GM19467 (cell line): ENCODE measurements at regions not wholly inside any gene's neighbourhood (a gene's known extent, or its start where the extent isn't known, plus 50 kb on each side); places are given as distances from the start of the nearest gene placed in this dataset.
"Not testable (repeated sequence)": the region's sequence is repeated elsewhere in the genome, so short reads cannot be mapped to it uniquely, and the experiment has no call there.

Source experiments
- ATAC-seq: cut with Tn5 transposase; IDR thresholded peaks from one replicate; pipeline ENCODE4 v1.9.1; 2021; ENCODE audit warnings: mild to moderate bottlenecking, moderate library complexity; ENCODE audit not compliant: unreplicated experiment

- no peak for ATAC-seq
Observed at GRCh38 chr3:181279239-181279565, 289.7 kb upstream of the DNAJC19 start.

DNA sequence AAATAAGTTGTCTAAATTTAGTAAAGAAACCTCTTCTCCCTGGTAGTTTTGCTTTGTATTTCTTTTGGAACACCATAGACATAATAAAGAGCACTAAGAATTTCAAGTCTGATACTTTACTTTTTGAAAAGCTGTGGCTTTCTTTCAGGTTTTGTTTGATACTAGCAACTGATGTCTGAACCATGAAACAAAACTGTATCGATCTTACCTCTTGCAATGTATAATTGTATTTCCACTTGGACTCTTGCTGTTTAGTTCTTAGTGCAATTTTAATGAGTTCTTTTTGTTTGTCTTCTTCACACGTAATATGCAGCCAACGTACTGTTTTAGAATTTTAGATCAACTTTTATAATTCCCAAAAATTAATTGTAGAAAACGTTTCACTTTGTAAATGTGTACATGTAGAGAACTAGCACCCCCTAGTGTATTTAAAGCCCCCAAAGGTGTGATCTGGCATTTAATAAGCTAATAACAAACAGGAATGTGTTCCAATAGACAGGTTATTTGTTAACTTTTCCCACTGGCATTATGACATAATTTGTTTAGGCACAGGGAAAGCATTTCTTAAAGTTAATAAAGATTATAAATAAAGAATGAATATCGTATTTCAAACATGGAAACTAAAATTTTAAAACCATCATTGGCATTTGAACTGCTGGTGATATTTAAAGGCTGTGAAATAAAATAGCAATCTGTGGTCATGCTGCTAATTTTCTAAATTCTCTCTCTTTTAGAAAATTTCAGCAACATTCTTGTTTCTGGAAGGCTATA lies 289.1 kb upstream of the DNAJC19 start:
- ATAC-seq: no peak

DNA sequence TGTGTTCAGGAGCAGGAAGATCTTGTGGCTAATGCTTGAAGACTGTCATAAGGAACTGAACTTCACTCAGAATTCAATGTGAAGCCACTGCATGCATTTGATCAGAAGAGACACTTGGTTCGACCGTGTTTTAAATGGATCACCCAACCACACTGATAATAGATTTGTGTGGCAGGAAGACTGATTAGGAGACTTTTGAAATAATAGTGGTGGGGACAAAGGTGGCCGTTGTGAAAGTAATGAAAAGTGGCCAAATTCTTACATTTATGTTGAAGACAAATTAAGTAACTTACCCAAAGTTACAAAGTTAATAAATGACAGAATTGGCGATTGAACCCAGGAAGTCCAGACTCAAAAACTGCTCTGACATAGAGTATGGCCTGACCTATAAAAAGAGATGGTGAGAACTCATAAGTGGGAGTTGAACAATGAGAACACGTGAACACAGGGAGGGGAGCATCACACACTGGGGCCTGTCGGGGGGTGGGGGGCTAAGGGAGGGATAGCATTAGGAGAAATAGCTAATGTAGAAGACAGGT lies 286.9 kb upstream of the DNAJC19 start:
- ATAC-seq: no peak

DNA sequence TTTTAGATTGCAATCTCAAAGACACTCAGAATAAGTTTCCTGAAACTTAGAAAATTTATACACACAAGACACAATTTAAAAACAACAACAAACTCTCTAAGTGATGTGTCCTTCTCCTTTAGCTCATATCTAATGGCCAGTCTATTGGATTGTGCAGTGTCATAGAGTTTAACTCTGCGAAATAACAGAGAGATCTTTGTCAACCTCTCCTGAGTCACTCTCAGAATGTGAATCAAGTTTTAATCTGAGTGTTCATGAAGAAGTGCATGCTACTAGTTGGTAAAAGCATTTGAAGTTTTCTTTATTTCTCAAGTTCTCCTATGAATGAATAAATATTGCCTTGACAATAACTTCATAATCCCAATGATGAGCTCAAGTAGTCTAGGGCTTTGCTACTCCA lies 284.5 kb upstream of the DNAJC19 start:
- no peak for ATAC-seq

DNA sequence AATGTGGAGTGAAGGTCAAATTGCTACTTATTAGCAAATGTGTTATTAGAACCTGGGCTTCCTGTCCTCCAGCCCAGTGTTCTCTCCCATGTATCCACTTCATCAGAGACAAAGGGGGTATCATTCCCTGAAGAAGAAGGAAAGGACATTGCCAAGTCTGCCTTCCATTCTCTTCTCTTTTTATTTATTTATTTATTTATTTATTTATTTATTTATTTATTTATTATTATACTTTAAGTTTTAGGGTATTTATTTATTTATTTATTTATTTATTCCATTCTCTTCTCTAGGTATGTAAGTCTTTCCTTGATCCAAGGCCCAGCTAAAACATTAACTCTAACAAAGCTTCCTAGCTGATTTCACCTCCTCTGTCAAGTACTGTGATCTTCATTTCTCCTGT lies 277.8 kb upstream of the DNAJC19 start:
- no peak for ATAC-seq

DNA sequence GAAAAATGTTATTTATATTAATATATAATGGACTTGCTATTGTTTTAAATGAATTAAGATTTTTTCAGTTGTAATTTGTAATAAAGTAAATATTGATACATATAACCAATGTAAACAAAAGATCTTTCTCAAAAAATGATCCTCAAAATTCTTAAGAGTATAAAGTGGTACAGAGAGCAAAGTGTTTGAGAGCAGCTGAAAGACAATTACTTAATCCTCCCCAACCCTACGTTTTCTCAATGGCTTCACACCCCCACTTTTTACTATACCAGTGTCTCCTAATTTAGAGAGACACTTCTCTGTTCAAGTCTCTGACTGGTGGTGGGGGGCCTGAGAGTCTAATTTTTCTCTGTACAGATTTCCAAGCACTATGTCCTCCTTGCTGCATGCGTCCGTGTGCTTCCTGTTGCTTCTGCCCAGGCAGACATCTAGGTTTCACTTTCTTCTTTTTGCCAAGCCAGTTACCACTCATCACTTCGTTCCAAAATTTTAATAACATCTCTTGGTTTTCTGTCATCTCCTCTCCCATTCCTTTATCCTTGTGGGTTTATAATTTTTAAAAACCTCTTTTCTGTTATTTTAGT lies 276.3 kb upstream of the DNAJC19 start:
- ATAC-seq: peak; percentile 78

- ATAC-seq: no peak
Observed at GRCh38 chr3:181264486-181264885, 274.9 kb upstream of the DNAJC19 start.

DNA sequence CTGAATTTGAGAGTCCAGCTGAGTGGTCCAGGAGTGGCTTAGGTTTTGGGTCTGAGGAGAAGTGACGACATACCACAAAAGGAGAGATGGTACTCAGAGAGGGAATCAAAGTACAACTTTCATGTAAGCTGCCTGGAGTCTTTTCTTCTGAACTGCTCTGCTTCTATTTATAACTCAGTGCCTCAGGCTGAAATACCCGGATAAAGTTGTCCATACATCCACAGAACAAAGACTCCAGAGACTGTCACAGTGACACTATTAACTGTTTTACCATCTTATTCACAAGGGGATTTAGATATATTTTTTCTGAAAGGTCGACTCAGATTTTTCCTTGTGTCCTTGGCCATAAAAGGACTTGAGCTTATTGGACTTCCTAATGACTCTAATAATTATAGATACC lies 264.3 kb upstream of the DNAJC19 start:
- no peak for ATAC-seq

DNA sequence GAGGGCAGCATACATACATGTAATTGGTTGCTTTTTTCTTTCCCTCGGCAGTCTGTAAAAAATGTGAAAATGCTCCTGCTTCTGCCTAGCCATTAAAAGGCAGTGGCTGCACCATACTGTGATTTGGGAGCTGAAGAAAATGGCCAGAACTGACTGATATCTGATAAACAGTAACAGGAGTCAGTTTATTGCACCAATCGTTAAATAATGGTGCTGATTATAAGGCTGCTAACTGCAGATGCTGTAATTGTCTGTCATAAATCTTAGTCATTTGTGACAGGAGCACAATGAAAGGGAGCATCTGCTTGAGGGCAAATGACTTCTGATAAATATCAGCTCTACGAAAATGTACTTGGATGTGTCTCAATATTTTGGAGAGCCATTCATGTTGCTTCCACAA lies 263.1 kb upstream of the DNAJC19 start:
- ATAC-seq: no peak

DNA sequence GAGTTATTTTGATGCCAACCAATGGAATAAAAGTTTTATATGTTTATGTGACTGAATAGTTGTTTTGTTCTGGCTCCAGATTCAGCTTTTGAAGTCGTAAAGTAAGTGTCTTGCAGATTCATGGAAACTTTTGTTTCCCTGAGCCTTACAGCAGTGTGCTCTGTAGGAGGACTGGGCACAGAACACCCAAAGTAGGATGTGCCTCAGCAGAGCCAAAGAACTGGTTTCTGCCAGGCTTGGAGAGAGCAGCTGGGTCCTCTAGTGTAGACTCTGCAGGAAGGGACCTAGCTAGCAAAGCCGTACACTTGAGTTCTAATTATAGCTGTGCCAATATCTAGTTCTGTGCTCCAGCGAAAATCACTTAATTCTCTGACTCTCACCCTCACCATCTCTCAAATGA lies 261.2 kb upstream of the DNAJC19 start:
- no peak for ATAC-seq

GRCh38 chr3:181239441-181239840 lies 249.9 kb upstream of the DNAJC19 start:
- ATAC-seq: no peak

- no peak for ATAC-seq
Observed at GRCh38 chr3:181230258-181230657, 240.7 kb upstream of the DNAJC19 start.

DNA sequence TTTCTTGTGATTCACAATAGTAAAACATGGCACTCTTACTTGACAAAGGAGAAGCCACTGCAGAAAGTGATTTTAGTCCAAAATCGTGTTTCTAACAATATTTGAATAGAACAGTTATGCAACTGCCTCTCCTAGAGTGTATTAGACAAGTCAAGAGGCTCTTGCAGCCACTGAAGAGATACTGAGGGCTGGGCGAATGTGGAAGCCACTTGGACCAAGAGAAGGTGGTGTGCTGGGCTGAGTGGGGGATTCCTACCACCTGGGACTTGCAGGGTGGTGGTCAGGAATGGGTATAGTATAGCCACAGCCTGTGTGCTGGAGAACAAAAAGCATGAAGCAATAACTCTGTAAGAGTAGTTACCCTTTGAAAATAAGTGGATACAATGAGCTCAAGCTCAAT lies 223.8 kb upstream of the DNAJC19 start:
- no peak for ATAC-seq

DNA sequence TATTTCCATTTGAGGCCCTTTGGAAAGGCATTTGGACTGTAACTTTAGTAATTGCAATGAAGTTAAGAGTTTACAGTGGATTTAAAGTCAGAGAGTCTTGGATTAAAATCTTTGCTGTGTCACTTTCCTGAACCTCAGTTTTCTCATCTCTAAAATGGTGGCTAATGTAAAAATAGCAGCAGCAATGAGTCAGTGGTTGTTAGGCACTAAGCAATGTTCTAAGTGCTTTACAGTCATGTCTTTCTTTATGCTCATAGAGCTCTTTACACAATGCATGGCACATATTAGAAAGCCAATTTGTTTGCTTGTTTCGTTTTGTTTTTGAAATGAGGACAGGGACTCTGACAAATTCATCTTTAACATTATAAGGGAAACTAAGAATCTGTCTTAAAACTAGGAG lies 222.7 kb upstream of the DNAJC19 start:
- no peak for ATAC-seq

DNA sequence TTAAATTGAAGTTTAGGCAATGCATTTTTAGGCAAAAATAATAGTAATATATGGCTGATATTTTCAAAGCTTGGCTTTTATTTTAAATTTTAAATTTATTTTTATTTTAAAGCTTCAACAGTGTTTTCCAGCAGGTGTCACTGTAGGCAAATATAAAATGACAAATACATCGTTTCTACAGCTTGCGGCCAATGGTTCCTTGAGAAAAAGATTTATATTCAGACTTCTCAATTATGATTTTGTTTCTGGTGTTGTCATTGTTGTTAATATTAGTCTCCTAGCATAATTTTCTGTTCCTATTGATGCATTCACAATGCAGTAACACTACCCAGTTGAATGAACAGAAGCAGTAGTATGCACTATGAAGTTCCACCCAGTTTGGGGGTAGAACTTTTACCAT lies 220.7 kb upstream of the DNAJC19 start:
- no peak for ATAC-seq

GRCh38 chr3:181189556-181189955 lies 200.0 kb upstream of the DNAJC19 start:
- ATAC-seq: no peak

GRCh38 chr3:181183764-181184163 lies 194.2 kb upstream of the DNAJC19 start:
- ATAC-seq: no peak

- ATAC-seq: not testable (repeated sequence)
Observed at GRCh38 chr3:181183057-181183456, 193.5 kb upstream of the DNAJC19 start.

- no peak for ATAC-seq
Observed at GRCh38 chr3:181178991-181179390, 189.5 kb upstream of the DNAJC19 start.

GRCh38 chr3:181176601-181177000 lies 187.1 kb upstream of the DNAJC19 start:
- no peak for ATAC-seq

DNA sequence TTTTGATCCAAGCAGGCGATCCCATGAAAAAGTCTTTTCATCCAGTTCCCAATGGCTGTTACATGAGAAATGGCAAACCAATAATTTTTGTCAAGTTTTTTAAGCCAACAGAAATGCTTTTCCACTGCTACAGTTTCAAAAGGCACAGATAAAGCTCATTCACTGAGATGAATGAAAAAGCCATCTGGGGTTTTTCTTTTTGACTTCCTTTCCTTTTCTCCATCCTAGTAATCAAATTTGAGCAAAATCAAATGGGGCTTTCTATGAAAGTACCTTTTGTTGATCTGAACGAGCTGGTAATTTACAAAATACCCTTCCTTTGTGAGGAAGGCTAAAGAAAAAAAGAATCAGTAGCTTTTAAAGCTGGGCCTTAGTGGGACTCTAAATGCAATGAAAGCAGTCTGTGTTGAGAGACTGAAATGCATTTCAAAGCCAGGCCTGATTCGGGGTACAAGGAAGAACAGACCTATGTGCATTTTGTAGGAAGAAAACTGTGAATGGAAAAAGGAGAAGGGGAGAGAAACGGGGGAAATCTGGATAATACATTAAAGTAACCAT lies 185.2 kb upstream of the DNAJC19 start:
- ATAC-seq: no peak

GRCh38 chr3:181174022-181174421 lies 184.5 kb upstream of the DNAJC19 start:
- no peak for ATAC-seq
